Posterior cingulate gyrus (tissue), 11 donors: ENCODE measurements at regions not wholly inside any gene's neighbourhood (a gene's known extent, or its start where the extent isn't known, plus 50 kb on each side); places are given as distances from the start of the nearest gene placed in this dataset.

ENCODE experiments used
- DNase-seq, 10 donors: peaks; one replicate each; pipeline versions ENCODE4 v3.0.0 to v3.0.0-alpha.2; 2020 to 2021; ENCODE audit warnings: mixed read lengths in 3 of 10
- intact Hi-C: fragments of 100-400 bp; cut with DNase I; formaldehyde crosslinking; loops from one replicate; pipeline ENCODE4 v1.15.1; 2023

DNA sequence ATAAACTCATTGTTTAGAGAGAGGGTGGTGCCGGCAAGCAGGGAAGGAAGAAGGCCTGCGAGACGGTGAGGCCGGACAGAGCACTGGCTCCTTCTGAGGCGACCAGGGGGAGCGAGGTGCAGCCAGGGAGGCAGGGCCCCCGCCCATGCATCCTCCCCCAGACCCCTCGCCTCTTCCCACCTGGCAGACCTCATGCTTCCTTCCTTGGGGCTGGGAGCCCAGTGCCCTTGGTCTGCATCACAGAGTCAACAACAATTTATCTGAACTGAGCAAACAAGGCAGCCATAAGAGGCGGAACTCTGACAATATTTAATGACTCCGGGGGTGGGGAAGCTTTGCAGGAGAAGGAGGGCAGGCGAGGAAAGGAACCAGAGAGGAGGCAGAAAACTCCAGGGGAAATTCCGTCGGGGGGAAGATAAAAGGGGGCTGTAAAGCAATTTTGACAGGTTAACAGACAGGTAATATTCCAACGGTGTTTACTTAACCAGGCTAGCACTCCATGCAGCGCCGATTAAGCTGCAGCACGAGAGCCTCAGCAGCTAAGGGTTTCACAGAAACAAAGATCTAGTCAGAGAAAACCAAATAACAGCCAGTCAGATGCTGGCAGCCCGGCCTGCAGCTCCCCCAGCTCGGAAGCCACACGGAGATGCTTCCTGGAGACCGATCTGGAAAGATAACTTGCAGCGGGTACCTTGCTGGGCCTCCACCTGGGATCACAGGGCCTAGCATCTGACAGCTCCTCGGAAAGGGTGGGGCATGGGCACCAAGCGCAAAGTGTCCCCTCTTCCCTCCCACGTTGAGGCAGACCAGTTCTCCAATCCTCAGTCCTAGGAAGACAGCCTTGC, 398.2 kb downstream of the SOX9 start:
- intact Hi-C loops = loop anchor here (10.0 kb wide), 1 partner anchor 174 kb away; no protein-coding TSS in a partner anchor

GRCh38 chr17:72519598-72519936, 398.7 kb downstream of the SOX9 start:
- intact Hi-C loops = loop anchor here (10.0 kb wide), 1 partner anchor 175 kb away; no protein-coding TSS in a partner anchor

More for the DNA sequence above, 398.2 kb downstream of the SOX9 start:
- DNase-seq = peak in 1 of 10 donors; percentile 81

DNA sequence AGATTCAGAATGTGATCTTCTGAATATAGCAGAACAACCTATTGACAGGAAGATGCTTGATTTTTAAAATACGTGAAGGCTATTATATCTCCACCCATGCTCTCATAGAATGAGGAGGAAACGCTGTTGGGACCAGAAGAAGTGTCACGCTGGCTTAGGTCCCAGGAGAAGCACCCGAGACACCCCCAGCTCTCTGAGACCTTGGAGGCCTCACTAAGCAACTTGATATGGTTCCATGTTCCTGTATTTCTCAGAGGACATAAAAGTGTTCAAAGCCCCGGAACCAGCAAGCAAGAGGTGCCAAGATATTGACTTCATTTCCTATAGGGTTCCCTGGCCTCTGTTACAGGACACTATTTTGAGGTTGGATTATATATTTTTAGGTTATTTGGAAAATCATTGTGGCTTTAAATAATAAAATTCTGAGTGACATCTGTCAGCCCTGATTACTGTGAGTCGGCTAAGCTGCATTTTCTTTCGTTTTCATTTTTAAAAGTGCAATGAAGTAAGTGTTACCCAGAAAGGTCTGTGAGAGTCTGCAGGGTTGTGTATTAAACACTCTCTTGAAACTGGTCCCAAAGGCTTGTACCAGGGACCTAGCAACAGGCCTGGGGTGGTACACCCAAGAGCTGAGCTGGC, 400.0 kb downstream of the SOX9 start:
- DNase-seq = no peak

More at GRCh38 chr17:72519598-72519936, 398.7 kb downstream of the SOX9 start:
- DNase-seq = no peak

GRCh38 chr17:72523491-72523890, 402.7 kb downstream of the SOX9 start:
- intact Hi-C loops = no loop called here
- DNase-seq = no peak

More for the DNA sequence above, 400.0 kb downstream of the SOX9 start:
- intact Hi-C loops = no loop called here

DNA sequence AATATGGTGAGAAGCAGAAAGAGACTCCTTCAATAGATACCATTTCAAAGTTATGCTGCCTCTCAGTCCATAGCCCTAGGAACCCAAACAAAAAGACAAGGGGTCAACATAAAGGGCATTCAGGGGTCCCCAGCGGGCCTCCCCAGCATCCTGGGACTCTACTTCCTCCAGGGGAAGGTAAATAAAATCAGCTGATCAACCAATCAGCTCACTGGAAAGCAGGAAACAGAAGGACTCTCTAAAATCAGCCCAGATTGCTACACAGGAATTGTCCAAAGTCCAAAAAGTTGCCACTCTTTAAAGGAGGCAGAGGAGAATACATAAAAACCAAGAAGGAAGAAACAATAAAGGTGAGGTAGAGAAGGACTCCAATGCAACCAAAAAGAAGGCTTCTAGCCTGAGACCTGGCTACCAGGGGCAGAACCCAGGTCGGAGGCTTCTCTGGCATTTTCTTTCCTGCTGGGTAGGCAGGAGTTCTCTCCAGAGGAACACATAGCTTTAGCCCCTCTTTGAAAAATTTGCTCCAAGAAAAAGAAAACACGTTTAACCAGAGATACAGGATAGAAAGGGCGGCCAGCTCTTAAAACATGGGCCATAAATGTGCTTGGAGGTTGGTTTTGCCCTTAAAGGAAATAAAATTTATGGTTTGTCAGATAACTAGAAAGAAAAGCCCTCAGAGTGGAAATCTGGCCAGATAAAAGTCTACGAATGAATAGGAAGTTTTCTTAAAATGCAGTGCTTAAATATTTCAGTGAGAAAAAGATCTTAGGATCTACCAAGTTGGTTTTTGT, 404.6 kb downstream of the SOX9 start:
- DNase-seq = no peak
- intact Hi-C loops = no loop called here

- no peak for DNase-seq
Observed at GRCh38 chr17:72526769-72527168, 405.9 kb downstream of the SOX9 start.

GRCh38 chr17:72527789-72528188, 407.0 kb downstream of the SOX9 start:
- intact Hi-C loops = no loop called here
- no peak for DNase-seq

More at GRCh38 chr17:72526769-72527168, 405.9 kb downstream of the SOX9 start:
- intact Hi-C loops = no loop called here

DNA sequence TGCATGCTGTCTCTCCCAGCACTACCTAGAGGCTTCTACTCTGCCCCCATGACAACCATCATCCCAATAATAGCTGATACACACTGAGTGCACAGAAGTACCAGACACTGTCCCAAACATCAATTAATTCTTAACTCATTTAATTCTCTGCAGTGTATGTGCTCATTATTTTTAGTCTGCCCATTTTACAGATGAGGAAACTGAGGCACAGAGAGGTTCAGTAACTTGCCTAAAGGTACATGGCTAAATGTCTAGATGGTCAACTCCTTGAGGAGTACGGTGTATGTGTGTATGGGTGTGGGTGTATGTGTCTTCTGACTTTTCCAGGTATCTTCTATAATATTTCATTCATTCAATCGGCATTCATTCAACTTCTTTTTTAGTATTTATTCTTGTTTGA, 407.9 kb downstream of the SOX9 start:
- no peak for DNase-seq
- intact Hi-C loops = no loop called here

GRCh38 chr17:72529386-72529785, 408.6 kb downstream of the SOX9 start:
- intact Hi-C loops = no loop called here
- no peak for DNase-seq

GRCh38 chr17:72530454-72530853, 409.6 kb downstream of the SOX9 start:
- intact Hi-C loops = loop anchor here (10.0 kb wide), 1 partner anchor 1276 kb away; no protein-coding TSS in a partner anchor
- peak in 1 of 10 donors; percentile 43 for DNase-seq

DNA sequence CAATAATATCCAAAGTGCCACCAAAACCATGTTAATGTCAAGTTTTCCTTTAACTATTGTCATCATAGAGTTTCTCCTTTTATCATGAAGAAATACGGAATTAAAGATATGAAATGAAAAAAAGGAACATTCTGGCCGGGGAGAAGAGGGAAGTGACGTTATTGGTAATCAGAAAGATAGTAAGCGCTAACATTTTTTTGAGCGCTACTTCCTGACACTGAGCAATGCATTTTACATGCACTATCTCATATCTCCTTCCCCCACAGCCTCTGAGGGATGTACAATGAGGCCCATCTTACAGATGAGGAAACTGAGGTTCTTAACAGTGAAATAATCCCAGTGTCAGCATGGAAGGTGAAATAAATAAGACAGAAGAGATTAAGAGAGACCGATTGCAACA, 410.9 kb downstream of the SOX9 start:
- intact Hi-C loops = loop anchor here (10.0 kb wide), 1 partner anchor 1277 kb away; no protein-coding TSS in a partner anchor
- DNase-seq = no peak

DNA sequence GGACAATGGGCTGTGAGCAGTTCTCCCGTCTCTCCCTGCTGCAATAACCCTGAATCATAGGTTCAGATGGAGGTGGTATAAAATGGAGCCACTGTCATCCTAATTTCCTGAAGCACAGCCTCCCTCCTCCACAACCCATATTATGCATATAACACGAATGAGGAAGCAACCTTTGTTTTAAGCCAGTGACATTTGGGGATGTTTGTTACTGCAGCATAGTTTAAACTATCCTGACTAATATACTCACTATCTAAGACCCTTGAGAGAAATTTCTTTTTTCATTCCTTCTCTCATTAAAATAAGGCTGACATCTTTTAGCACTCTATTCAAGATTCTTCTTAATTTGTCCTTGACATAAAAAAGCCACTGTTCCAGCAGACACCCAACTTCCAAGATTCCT, 413.4 kb downstream of the SOX9 start:
- DNase-seq = no peak
- intact Hi-C loops = loop anchor here (10.0 kb wide), 1 partner anchor 1279 kb away; no protein-coding TSS in a partner anchor

GRCh38 chr17:72534776-72535175, 414.0 kb downstream of the SOX9 start:
- no peak for DNase-seq
- intact Hi-C loops = loop anchor here (10.0 kb wide), 1 partner anchor 1280 kb away; no protein-coding TSS in a partner anchor

DNA sequence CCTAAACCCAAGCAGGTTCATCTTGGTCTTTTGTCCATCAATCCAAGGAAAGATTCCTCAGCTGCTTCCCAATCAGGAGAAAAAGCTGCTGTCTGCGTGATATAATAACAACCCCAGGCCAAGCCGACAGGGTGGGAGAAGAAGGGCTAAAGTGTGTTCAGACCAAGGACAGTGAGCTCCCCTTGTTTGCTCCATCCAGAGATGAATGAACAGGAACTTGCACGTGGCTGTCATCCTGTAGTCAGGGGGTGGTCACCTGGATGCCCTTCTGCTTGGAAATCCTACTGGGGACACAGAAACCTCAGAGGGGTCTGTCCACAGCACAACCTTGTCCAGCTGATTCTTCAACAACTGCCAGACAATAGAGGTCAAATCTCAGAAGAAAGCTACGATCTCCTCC, 414.5 kb downstream of the SOX9 start:
- DNase-seq = no peak
- intact Hi-C loops = loop anchor here (10.0 kb wide), 1 partner anchor 1281 kb away; no protein-coding TSS in a partner anchor

DNA sequence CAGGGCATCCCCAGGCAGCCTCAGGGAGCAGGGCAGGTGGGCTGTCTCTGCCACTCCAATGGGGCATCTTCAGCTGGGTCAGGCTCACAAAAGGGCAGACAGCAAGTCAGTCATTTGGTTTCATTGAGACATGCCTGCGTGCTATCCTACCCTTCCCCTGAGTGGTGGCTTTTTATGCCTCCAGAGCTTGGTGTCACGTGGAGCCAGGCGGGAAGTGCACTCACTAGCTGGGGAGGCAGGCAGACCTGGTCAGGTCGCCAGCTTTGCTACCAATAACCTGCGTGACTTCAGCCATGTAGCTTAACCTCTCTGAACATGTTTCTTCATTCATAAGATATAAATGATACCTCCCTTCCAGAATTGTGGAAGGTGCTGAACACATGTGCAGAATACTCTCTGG, 415.0 kb downstream of the SOX9 start:
- intact Hi-C loops = loop anchor here (10.0 kb wide), 1 partner anchor 1281 kb away; no protein-coding TSS in a partner anchor

DNA sequence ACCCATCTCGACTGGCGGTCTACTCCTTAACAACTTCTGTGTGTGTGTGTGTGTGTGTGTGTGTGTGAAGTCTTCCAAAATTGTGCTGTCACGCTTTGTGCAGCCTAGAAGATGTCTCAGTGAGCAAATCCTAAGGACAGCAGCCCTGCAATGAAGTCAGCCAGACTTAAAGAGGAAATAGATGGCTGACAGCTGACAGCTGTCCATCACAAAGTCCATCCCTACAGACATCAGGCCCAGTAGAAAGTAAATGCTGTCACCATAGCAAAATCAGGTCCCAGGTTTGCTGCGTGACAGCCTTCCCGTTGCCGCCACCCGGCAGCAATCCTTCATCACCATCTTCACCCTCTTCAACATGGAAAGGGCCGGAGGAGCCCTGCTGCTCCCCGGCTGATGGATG, 416.0 kb downstream of the SOX9 start:
- intact Hi-C loops = loop anchor here (10.0 kb wide), 1 partner anchor 1282 kb away; no protein-coding TSS in a partner anchor

More for the DNA sequence above, 415.0 kb downstream of the SOX9 start:
- peak in 1 of 10 donors; percentile 54 for DNase-seq

GRCh38 chr17:72538443-72538842, 417.6 kb downstream of the SOX9 start:
- DNase-seq = peak in 1 of 10 donors; percentile 24
- intact Hi-C loops = loop anchor here (10.0 kb wide), 1 partner anchor 1284 kb away; no protein-coding TSS in a partner anchor

More for the DNA sequence above, 416.0 kb downstream of the SOX9 start:
- DNase-seq = peak in 1 of 10 donors; percentile 49

- DNase-seq = peak in 6 of 10 donors; percentile 29 to 90 (median 50)
- intact Hi-C loops = loop anchor here (10.0 kb wide), 1 partner anchor 1284 kb away; no protein-coding TSS in a partner anchor
Observed at GRCh38 chr17:72538901-72539352, 418.1 kb downstream of the SOX9 start.

DNA sequence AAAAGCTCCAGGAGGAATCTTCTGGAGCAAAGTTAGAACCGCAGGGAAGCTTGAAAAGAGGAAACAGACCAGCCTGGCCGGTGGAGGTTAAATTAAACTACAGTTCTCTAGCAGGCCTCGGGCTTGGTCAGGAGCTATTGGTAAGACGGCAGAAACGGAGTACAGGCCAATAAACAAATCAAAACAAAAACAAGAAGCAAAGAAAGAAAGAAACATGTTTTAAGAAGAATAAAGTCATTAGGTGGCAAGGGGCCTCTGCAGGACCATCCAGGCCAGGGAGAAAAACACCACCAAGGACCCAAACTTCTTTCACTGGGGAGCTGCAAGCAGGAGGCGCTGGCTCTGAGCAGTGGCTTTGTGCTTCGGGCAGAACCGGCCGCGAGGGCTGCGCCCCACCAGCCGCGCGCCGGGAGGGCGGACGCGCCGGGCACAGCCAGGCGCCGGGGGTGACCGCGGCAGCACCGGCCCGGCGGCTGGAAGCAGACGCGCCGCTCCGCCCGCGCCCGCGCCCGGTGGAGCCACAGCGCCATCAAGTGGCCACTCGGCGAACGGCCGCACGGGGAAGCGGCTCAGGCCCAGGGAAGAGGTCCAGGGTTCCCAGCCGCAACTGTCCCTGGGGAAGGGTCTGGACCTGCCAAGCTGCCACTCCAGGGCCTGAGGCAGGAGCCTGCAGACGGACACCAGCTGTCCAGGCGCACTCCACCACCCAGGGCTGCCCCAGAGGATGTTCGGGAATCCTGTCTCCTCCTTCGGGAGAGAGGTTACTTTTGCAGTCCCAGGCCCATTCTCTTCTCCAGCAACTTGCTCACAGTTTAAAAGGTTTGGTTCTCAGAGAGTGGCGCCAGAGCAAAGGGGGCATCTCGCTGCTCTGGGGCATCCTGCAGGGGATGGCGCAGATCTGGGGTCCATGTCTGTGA, 419.4 kb downstream of the SOX9 start:
- peak; percentile 48 to 97 (median 83) for DNase-seq
- intact Hi-C loops = loop anchor here (2.0 to 10.0 kb wide), 5 partner anchors 421 to 1903 kb away; no protein-coding TSS in a partner anchor
